Fibroblast of lung (primary cell): ENCODE measurements at regions not wholly inside any gene's neighbourhood (a gene's known extent, or its start where the extent isn't known, plus 50 kb on each side); places are given as distances from the start of the nearest gene placed in this dataset.

Experiments used
- DNase-seq, 2 donors: peaks; one replicate each; pipeline versions ENCODE4 v3.0.0 to v3.0.0-alpha.2; 2010; ENCODE audit warnings: low read depth in 2 of 2
- H2AFZ ChIP-seq: 2 replicates; pipeline ENCODE4 v1.5.1; 2012; ENCODE audit warnings: low read length, control low read depth, inconsistent platforms
- H3K27ac ChIP-seq: 2 replicates; pipeline ENCODE4 v1.5.1; 2011; ENCODE audit warnings: low read length, control low read depth; ENCODE audit not compliant: insufficient read depth
- H3K27me3 ChIP-seq: 2 replicates; pipeline ENCODE4 v1.5.1; 2011; ENCODE audit warnings: mild to moderate bottlenecking, low read length; ENCODE audit not compliant: control insufficient read depth, insufficient read depth
- H3K36me3 ChIP-seq: 2 replicates; pipeline ENCODE4 v1.5.1; 2011; ENCODE audit warnings: low read length; ENCODE audit not compliant: control insufficient read depth, insufficient read depth
- H3K4me1 ChIP-seq: 2 replicates; pipeline ENCODE4 v1.5.1; 2011; ENCODE audit warnings: low read length; ENCODE audit not compliant: control insufficient read depth, insufficient read depth; ENCODE audit errors: extremely low read depth
- H3K4me2 ChIP-seq: 2 replicates; pipeline ENCODE4 v1.5.1; 2011; ENCODE audit warnings: low read length, control low read depth; ENCODE audit not compliant: insufficient read depth; ENCODE audit errors: extremely low read depth
- H3K4me3 ChIP-seq, 4 experiments: fragments of 200-600 bp in 1 of 4; sonication (generic) in 1 of 4; replicated peaks in 1 of 4; 2 replicates each; pipeline ENCODE4 v1.5.1; 2011 to 2016; ENCODE audit warnings: low read length in 4 of 4, low read depth in 3 of 4, mild to moderate bottlenecking in 3 of 4, control low read depth in 2 of 4, inconsistent platforms in 1 of 4, mixed read lengths in 1 of 4; ENCODE audit not compliant: insufficient read depth in 1 of 4; ENCODE audit errors: control extremely low read depth in 1 of 4
- H3K79me2 ChIP-seq: 2 replicates; pipeline ENCODE4 v1.5.1; 2012; ENCODE audit warnings: mild to moderate bottlenecking, low read length, inconsistent platforms; ENCODE audit not compliant: control insufficient read depth, insufficient read depth
- H3K9ac ChIP-seq: 2 replicates; pipeline ENCODE4 v1.5.1; 2011; ENCODE audit warnings: mild to moderate bottlenecking, low read length, control low read depth; ENCODE audit not compliant: insufficient read depth
- H3K9me3 ChIP-seq: 2 replicates; pipeline ENCODE4 v1.5.1; 2012; ENCODE audit warnings: low read depth, low read length; ENCODE audit not compliant: control insufficient read depth, insufficient read depth
- H4K20me1 ChIP-seq: 2 replicates; pipeline ENCODE4 v1.5.1; 2011; ENCODE audit warnings: low read length; ENCODE audit not compliant: control insufficient read depth, insufficient read depth; ENCODE audit errors: extremely low read depth
- CTCF ChIP-seq, 2 donors: IDR thresholded peaks in 1 of 2; conservative IDR thresholded peaks in 1 of 2; 1 replicate in 1 of 2; 2 replicates in 1 of 2; pipeline ENCODE4 v1.5.1; 2011 to 2012; ENCODE audit warnings: low read length in 2 of 2, control low read depth in 1 of 2, inconsistent platforms in 1 of 2, low read depth in 1 of 2, mild to moderate bottlenecking in 1 of 2
- EZH2 ChIP-seq: IDR thresholded peaks from 2 replicates; pipeline ENCODE4 v1.5.1; 2012; ENCODE audit warnings: low read length, control low read depth, mild to moderate bottlenecking; ENCODE audit errors: missing control alignments

- Histone ChIP-seq H3K9ac (no peak overlapping the region), H3K79me2 (no peaks in the 10 kb centered on the region), H3K4me1 (no peaks in the 10 kb centered on the region), H3K27ac (no peak overlapping the region), H3K4me3 (no peak overlapping the region), H3K4me2 (no peak overlapping the region), H3K36me3 (no peaks in the 10 kb centered on the region), H4K20me1 (no peaks in the 10 kb centered on the region), H3K27me3 (no peaks in the 10 kb centered on the region), H2AFZ (no peak overlapping the region), H3K9me3 (no peaks in the 10 kb centered on the region)
- no peak for DNase-seq
- TF ChIP-seq EZH2 (no peak), CTCF (conservative IDR thresholded peaks at IDR 0.05 in 1 of 2, IDR thresholded peaks at IDR 0.05 in 1 of 2; ENCODE audit: low read depth in 1 of 2, low read length in 2 of 2) (no peak)
Observed at GRCh38 chr6:109315341-109316110, 66.7 kb downstream of the CD164 start.

- Histone ChIP-seq H2AFZ (no peak overlapping the region), H3K9ac (no peak overlapping the region), H3K27ac (no peak overlapping the region), H3K4me1 (no peaks in the 10 kb centered on the region), H3K36me3 (no peaks in the 10 kb centered on the region), H4K20me1 (no peaks in the 10 kb centered on the region), H3K27me3 (no peaks in the 10 kb centered on the region), H3K79me2 (no peaks in the 10 kb centered on the region), H3K4me2 (no peak overlapping the region), H3K4me3 (no peak overlapping the region), H3K9me3 (no peaks in the 10 kb centered on the region)
- no peak for DNase-seq
- TF ChIP-seq EZH2 (no peak), CTCF (conservative IDR thresholded peaks at IDR 0.05 in 1 of 2, IDR thresholded peaks at IDR 0.05 in 1 of 2; ENCODE audit: low read depth in 1 of 2, low read length in 2 of 2) (no peak)
Observed at GRCh38 chr6:109314313-109314712, 68.0 kb downstream of the CD164 start.

- DNase-seq = no peak
- H3K36me3 ChIP-seq = no peaks in the 10 kb centered on the region
- H4K20me1 ChIP-seq = no peaks in the 10 kb centered on the region
- H3K4me2 ChIP-seq = no peak overlapping the region
- H3K4me1 ChIP-seq = no peaks in the 10 kb centered on the region
- no peak for TF ChIP-seq EZH2
- TF ChIP-seq CTCF (conservative IDR thresholded peaks at IDR 0.05 in 1 of 2, IDR thresholded peaks at IDR 0.05 in 1 of 2; ENCODE audit: low read depth in 1 of 2, low read length in 2 of 2) = no peak
- no peak overlapping the region for H2AFZ ChIP-seq
- H3K27ac ChIP-seq = no peak overlapping the region
- no peak overlapping the region for H3K9ac ChIP-seq
- H3K9me3 ChIP-seq = no peaks in the 10 kb centered on the region
- no peaks in the 10 kb centered on the region for H3K27me3 ChIP-seq
- H3K79me2 ChIP-seq = no peaks in the 10 kb centered on the region
- no peak overlapping the region for H3K4me3 ChIP-seq
Observed at GRCh38 chr6:109313139-109313538, 69.1 kb downstream of the CD164 start.
